ENCODE measurements at regions not wholly inside any gene's neighbourhood (a gene's known extent, or its start where the extent isn't known, plus 50 kb on each side); places are given as distances from the start of the nearest gene placed in this dataset.

DNA sequence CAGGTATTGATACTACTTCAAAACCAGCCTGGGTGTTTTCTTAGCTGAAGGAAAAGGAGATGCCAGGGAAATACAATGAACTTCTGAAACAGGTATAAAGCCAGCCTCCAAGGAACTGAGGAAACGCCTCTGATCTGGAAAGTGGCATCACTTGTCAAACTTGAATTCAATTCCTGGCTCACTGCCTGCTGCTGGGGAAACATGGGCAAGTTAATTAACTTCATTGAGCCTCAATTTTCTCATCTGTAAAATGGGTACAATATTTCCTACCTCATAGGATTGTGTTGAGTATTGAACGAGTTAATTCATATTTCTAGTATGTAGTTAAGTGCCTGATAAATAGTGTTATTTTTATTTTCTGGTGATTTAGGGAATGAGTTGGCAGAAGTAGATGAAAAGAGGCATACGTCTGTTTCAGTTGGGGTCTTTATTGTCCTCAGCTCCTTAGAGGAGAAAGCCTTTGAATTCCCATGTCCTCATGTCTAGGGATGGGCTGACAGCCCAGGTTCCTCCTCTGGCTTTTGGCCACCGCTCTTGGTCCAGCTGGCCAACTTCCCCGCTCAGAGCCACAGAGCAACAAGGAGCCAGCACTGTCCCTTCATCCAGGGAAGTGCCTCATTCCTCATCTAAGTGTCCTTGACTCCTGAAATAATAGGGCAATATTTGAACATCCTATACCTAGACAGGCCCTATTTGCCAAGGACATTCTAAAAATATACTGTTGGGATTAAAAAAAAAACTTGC is 210.5 kb upstream of the GATA6 start:
- H3F3A ChIP-seq (ENCODE audit: low read length, unreplicated experiment): no peaks in the 10 kb centered on the region
- H3K27me3 ChIP-seq (ENCODE audit: low read length): no peaks in the 10 kb centered on the region
- no peak for DNase-seq
- intact Hi-C loops (cut with micrococcal nuclease): loop anchor here (5.0 kb wide), 3 partner anchors 62 to 603 kb away; partner anchors contain the start of gene GATA6
- CTCF ChIA-PET: interaction anchor here (0.6 kb wide), 1 partner anchor 133 kb away, joined by 3 read pairs; no protein-coding TSS in a partner anchor
- H3K36me3 ChIP-seq (ENCODE audit: low read depth, low read length): no peaks in the 10 kb centered on the region
- H3K9me2 ChIP-seq (replicated peaks; ENCODE audit: low read length): no peaks in the 10 kb centered on the region
- peak overlapping the region; percentile 56; the same call in 1 of the 2 replicates for H2AFZ ChIP-seq (ENCODE audit: low read length)
- no TSS peak for BruUV-seq (replicated peaks)
- no peaks in the 10 kb centered on the region for H4K20me1 ChIP-seq (ENCODE audit: low read length)
- H3K9ac ChIP-seq (ENCODE audit: low read length): no peak overlapping the region
- POLR2A ChIA-PET (ENCODE audit: unreplicated experiment): no interaction called here
- TF ChIP-seq EZH2phosphoT487 (IDR thresholded peaks at IDR 0.05; ENCODE audit: borderline replicate concordance, low read length): no peak
- TF ChIP-seq EZH2 (IDR thresholded peaks at IDR 0.05; ENCODE audit: low read length, unreplicated experiment): no peak
- TF ChIP-seq CTCF (conservative IDR thresholded peaks at IDR 0.05; ENCODE audit: low read depth, low read length): no peak
- H3K4me2 ChIP-seq (ENCODE audit: low read length): peak overlapping the region; percentile 44
- peak overlapping the region; percentile 16; the same call in 1 of the 2 replicates for H3K4me3 ChIP-seq (ENCODE audit: low read length)
- peak overlapping the region; percentile 10; the same call in 1 of the 2 replicates for H3K27ac ChIP-seq (ENCODE audit: low read length)
- no peak for ATAC-seq
- no peaks in the 10 kb centered on the region for H3K9me3 ChIP-seq (ENCODE audit: low read length)
- H3K79me2 ChIP-seq (ENCODE audit: low read length): no peaks in the 10 kb centered on the region
- H3K4me1 ChIP-seq (ENCODE audit: insufficient read depth, low read length): no peaks in the 10 kb centered on the region

- TF ChIP-seq CTCF (conservative IDR thresholded peaks at IDR 0.05; ENCODE audit: low read depth, low read length) (no peak), EZH2 (IDR thresholded peaks at IDR 0.05; ENCODE audit: low read length, unreplicated experiment) (no peak), EZH2phosphoT487 (IDR thresholded peaks at IDR 0.05; ENCODE audit: borderline replicate concordance, low read length) (no peak)
- no peaks in the 10 kb centered on the region for H3K79me2 ChIP-seq (ENCODE audit: low read length)
- intact Hi-C loops (cut with micrococcal nuclease): no loop called here
- H3K4me3 ChIP-seq (ENCODE audit: low read length): no peak overlapping the region
- H3K9me3 ChIP-seq (ENCODE audit: low read length): no peaks in the 10 kb centered on the region
- H3K4me1 ChIP-seq (ENCODE audit: insufficient read depth, low read length): no peaks in the 10 kb centered on the region
- H3K27ac ChIP-seq (ENCODE audit: low read length): no peak overlapping the region
- ChIA-PET CTCF (no interaction called here), POLR2A (ENCODE audit: unreplicated experiment) (no interaction called here)
- H3K36me3 ChIP-seq (ENCODE audit: low read depth, low read length): no peaks in the 10 kb centered on the region
- H3K9me2 ChIP-seq (replicated peaks; ENCODE audit: low read length): no peaks in the 10 kb centered on the region
- DNase-seq (no peak), ATAC-seq (no peak)
- H3K27me3 ChIP-seq (ENCODE audit: low read length): no peaks in the 10 kb centered on the region
- H3K4me2 ChIP-seq (ENCODE audit: low read length): no peak overlapping the region
- no peak overlapping the region for H2AFZ ChIP-seq (ENCODE audit: low read length)
- no peaks in the 10 kb centered on the region for H4K20me1 ChIP-seq (ENCODE audit: low read length)
- no TSS peak for BruUV-seq (replicated peaks)
- no peaks in the 10 kb centered on the region for H3F3A ChIP-seq (ENCODE audit: low read length, unreplicated experiment)
- H3K9ac ChIP-seq (ENCODE audit: low read length): no peak overlapping the region
Observed at GRCh38 chr18:21960189-21960588, 209.2 kb upstream of the GATA6 start.

DNA sequence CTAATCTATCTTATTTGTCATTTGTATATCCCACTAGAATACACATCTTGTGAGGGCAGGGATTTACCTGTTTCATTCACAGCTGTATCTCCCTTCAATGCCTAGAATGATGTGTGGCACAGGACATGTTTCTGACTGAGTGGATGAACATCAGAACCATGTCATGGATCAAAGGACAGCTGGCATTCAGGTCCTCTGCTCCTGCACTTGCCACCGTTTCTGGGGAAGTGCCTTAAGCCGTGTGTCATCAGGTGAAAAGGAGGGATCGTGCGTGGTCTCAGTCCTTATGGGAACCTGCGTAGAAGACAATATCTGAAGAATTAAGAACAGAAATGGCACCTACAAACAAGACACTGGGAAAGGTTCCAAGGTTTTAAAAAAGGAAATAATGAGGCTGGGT is 206.1 kb upstream of the GATA6 start:
- no peak overlapping the region for H3K9ac ChIP-seq (ENCODE audit: low read length)
- no peaks in the 10 kb centered on the region for H3K27me3 ChIP-seq (ENCODE audit: low read length)
- H3K9me2 ChIP-seq (replicated peaks; ENCODE audit: low read length): no peaks in the 10 kb centered on the region
- POLR2A ChIA-PET (ENCODE audit: unreplicated experiment): no interaction called here
- H3K9me3 ChIP-seq (ENCODE audit: low read length): no peaks in the 10 kb centered on the region
- DNase-seq: no peak
- BruUV-seq (replicated peaks): no TSS peak
- no peak overlapping the region for H3K4me2 ChIP-seq (ENCODE audit: low read length)
- H3K27ac ChIP-seq (ENCODE audit: low read length): no peak overlapping the region
- no peak overlapping the region for H2AFZ ChIP-seq (ENCODE audit: low read length)
- no peak overlapping the region for H3K4me3 ChIP-seq (ENCODE audit: low read length)
- intact Hi-C loops (cut with micrococcal nuclease): no loop called here
- H3K36me3 ChIP-seq (ENCODE audit: low read depth, low read length): no peaks in the 10 kb centered on the region
- no peaks in the 10 kb centered on the region for H3K4me1 ChIP-seq (ENCODE audit: insufficient read depth, low read length)
- H3F3A ChIP-seq (ENCODE audit: low read length, unreplicated experiment): no peaks in the 10 kb centered on the region
- H3K79me2 ChIP-seq (ENCODE audit: low read length): no peaks in the 10 kb centered on the region
- CTCF ChIA-PET: no interaction called here
- TF ChIP-seq CTCF (conservative IDR thresholded peaks at IDR 0.05; ENCODE audit: low read depth, low read length) (no peak), EZH2phosphoT487 (IDR thresholded peaks at IDR 0.05; ENCODE audit: borderline replicate concordance, low read length) (no peak), EZH2 (IDR thresholded peaks at IDR 0.05; ENCODE audit: low read length, unreplicated experiment) (no peak)
- ATAC-seq: no peak
- no peaks in the 10 kb centered on the region for H4K20me1 ChIP-seq (ENCODE audit: low read length)
